ENCODE measurements at regions not wholly inside any gene's neighbourhood (a gene's known extent, or its start where the extent isn't known, plus 50 kb on each side); places are given as distances from the start of the nearest gene placed in this dataset.

GRCh38 chr4:116346750-116347149 lies 738.6 kb downstream of the TRAM1L1 start:
- TF ChIP-seq EZH2 (IDR thresholded peaks at IDR 0.05; ENCODE audit: insufficient read depth, poor library complexity, severe bottlenecking) (no peak), EZH2phosphoT487 (IDR thresholded peaks at IDR 0.05; ENCODE audit: insufficient read depth, low read depth) (no peak)

Data from GM23248 (cell line).